ENCODE measurements at regions not wholly inside any gene's neighbourhood (a gene's known extent, or its start where the extent isn't known, plus 50 kb on each side); places are given as distances from the start of the nearest gene placed in this dataset.

DNA sequence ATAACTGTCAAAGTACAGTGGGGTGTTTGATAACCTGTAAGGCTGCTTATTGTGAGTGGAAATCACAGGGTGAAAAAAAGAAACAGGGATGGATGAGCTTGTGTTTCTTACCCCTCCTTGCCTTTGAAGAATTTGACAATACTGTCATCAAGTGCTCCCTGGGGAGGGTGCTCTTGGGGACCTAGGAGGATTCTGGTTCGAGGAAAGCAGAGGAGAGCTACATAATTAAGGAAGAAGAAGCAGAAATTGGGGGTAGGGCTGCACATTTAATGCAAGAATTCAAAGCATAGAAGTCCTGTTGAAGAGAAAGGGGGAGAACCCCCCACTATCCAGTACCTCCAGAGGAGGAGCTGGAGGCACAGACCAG, 208.1 kb upstream of the PHYHIPL start:
- TF ChIP-seq CTCF (conservative IDR thresholded peaks at IDR 0.05; ENCODE audit: low read depth, low read length) (no peak), EZH2 (IDR thresholded peaks at IDR 0.05; ENCODE audit: low read length, unreplicated experiment) (no peak), EZH2phosphoT487 (IDR thresholded peaks at IDR 0.05; ENCODE audit: borderline replicate concordance, low read length) (no peak)

All from PC-3 (cell line).